IMR-90 (cell line): ENCODE measurements at regions not wholly inside any gene's neighbourhood (a gene's known extent, or its start where the extent isn't known, plus 50 kb on each side); places are given as distances from the start of the nearest gene placed in this dataset.

Experiments
- ATAC-seq: fragments of 200-7000 bp; cut with Tn5 transposase; 2 replicates; pipeline ENCODE4 v1.9.1; 2020; ENCODE audit warnings: low read depth, mild to moderate bottlenecking, moderate library complexity
- BruUV-seq: library from RNA; stranded (reverse); fragments of 400-500 nt; replicated peaks from 2 replicates; lab custom pipeline; 2021; lab: Mats Ljungman, UMichigan
- CTCF ChIA-PET: fragments of 300-600 bp; formaldehyde crosslinking; extraction: SDS; loops from one replicate; lab custom pipeline; 2021; ENCODE audit warnings: antibody characterized with exemption; lab: Yijun Ruan, JAX
- POLR2A ChIA-PET: fragments of 300-600 bp; sonication (Branson Sonifier 250); formaldehyde crosslinking; loops from one replicate; lab custom pipeline; 2022; ENCODE audit warnings: antibody characterized with exemption; ENCODE audit not compliant: unreplicated experiment; lab: Charles Lee
- DNase-seq: peaks from one replicate; pipeline ENCODE4 v3.0.0; 2013
- H2AFZ ChIP-seq: replicated peaks from 2 replicates; pipeline ENCODE3; 2013; ENCODE audit warnings: low read length, mild to moderate bottlenecking; ENCODE audit not compliant: poor library complexity
- H2AK5ac ChIP-seq: 2 replicates; pipeline ENCODE4 v1.6.1; 2013; ENCODE audit warnings: low read depth, low read length, inconsistent platforms
- H2AK9ac ChIP-seq: replicated peaks from 2 replicates; pipeline ENCODE3; 2013; ENCODE audit warnings: mild to moderate bottlenecking, low read depth, low read length, moderate library complexity; ENCODE audit not compliant: poor library complexity
- H2BK120ac ChIP-seq: 2 replicates; pipeline ENCODE4 v1.6.1; 2013; ENCODE audit warnings: low read depth, low read length, inconsistent platforms
- H2BK15ac ChIP-seq: 3 replicates; pipeline ENCODE4 v1.6.1; 2013; ENCODE audit warnings: low read depth, low read length, inconsistent platforms
- H2BK20ac ChIP-seq: 2 replicates; pipeline ENCODE4 v1.6.1; 2013; ENCODE audit warnings: low read depth, mild to moderate bottlenecking, inconsistent platforms, low read length, moderate library complexity
- H2BK5ac ChIP-seq: 2 replicates; pipeline ENCODE4 v1.6.1; 2013; ENCODE audit warnings: mild to moderate bottlenecking, low read depth, low read length, inconsistent platforms; ENCODE audit not compliant: poor library complexity, severe bottlenecking
- H3K14ac ChIP-seq: replicated peaks from 2 replicates; pipeline ENCODE4 v1.6.1; 2013; ENCODE audit warnings: low read depth, low read length, inconsistent platforms
- H3K18ac ChIP-seq: 2 replicates; pipeline ENCODE4 v1.6.1; 2013; ENCODE audit warnings: low read depth, low read length, control low read depth
- H3K23ac ChIP-seq: 2 replicates; pipeline ENCODE4 v1.6.1; 2013; ENCODE audit warnings: low read depth, low read length, inconsistent platforms
- H3K27ac ChIP-seq: 2 replicates; pipeline ENCODE4 v1.5.1; 2013; ENCODE audit warnings: mild to moderate bottlenecking, control low read depth, low read length; ENCODE audit not compliant: insufficient read depth
- H3K27me3 ChIP-seq: 2 replicates; pipeline ENCODE4 v1.6.1; 2013; ENCODE audit warnings: low read length; ENCODE audit not compliant: control insufficient read depth, insufficient read depth
- H3K36me3 ChIP-seq: 2 replicates; pipeline ENCODE4 v1.6.1; 2013; ENCODE audit warnings: low read length, mixed read lengths; ENCODE audit not compliant: control insufficient read depth, insufficient read depth
- H3K4ac ChIP-seq: 2 replicates; pipeline ENCODE4 v1.6.1; 2013; ENCODE audit warnings: low read depth, low read length, inconsistent platforms
- H3K4me1 ChIP-seq: 2 replicates; pipeline ENCODE4 v1.6.1; 2013; ENCODE audit warnings: low read length, mixed read lengths; ENCODE audit not compliant: control insufficient read depth, insufficient read depth
- H3K4me2 ChIP-seq: 2 replicates; pipeline ENCODE4 v1.6.1; 2013; ENCODE audit warnings: low read depth, mild to moderate bottlenecking, control low read depth, low read length, moderate library complexity
- H3K4me3 ChIP-seq: 2 replicates; pipeline ENCODE4 v1.5.1; 2013; ENCODE audit warnings: low read depth, mild to moderate bottlenecking, control low read depth, low read length, moderate library complexity; ENCODE audit not compliant: insufficient read depth
- H3K56ac ChIP-seq: 2 replicates; pipeline ENCODE4 v1.6.1; 2013; ENCODE audit warnings: low read length, inconsistent platforms; ENCODE audit not compliant: insufficient read depth; ENCODE audit errors: extremely low read depth
- H3K79me1 ChIP-seq, 2 experiments: 2 replicates each; pipeline ENCODE4 v1.6.1; 2013; ENCODE audit warnings: low read length in 2 of 2, inconsistent platforms in 1 of 2, low read depth in 1 of 2
- H3K9ac ChIP-seq: 2 replicates; pipeline ENCODE4 v1.6.1; 2013; ENCODE audit warnings: low read depth, low read length, control low read depth
- H3K9me1 ChIP-seq: 2 replicates; pipeline ENCODE4 v1.6.1; 2013; ENCODE audit warnings: low read length, inconsistent platforms; ENCODE audit not compliant: insufficient read depth
- H3K9me3 ChIP-seq: 2 replicates; pipeline ENCODE4 v1.6.1; 2013; ENCODE audit warnings: low read length; ENCODE audit not compliant: control insufficient read depth, insufficient read depth
- H4K20me1 ChIP-seq: 2 replicates; pipeline ENCODE4 v1.6.1; 2013; ENCODE audit warnings: low read length, inconsistent platforms; ENCODE audit not compliant: insufficient read depth
- H4K5ac ChIP-seq: 2 replicates; pipeline ENCODE4 v1.6.1; 2013; ENCODE audit warnings: mild to moderate bottlenecking, low read depth, low read length, control low read depth
- H4K8ac ChIP-seq, 2 experiments: 2 replicates each; pipeline ENCODE4 v1.6.1; 2013; ENCODE audit warnings: low read depth in 2 of 2, low read length in 2 of 2, control low read depth in 1 of 2, inconsistent platforms in 1 of 2
- H4K91ac ChIP-seq: 2 replicates; pipeline ENCODE4 v1.6.1; 2013; ENCODE audit warnings: low read depth, low read length, inconsistent platforms; ENCODE audit not compliant: insufficient read depth
- BHLHE40 ChIP-seq: fragments of 150-350 bp; IDR thresholded peaks from 2 replicates; pipeline ENCODE4 v1.6.1; 2016; ENCODE audit warnings: mild to moderate bottlenecking, low read depth, low read length
- CEBPB ChIP-seq: IDR thresholded peaks from 2 replicates; pipeline ENCODE4 v1.6.1; 2012; ENCODE audit warnings: low read depth, low read length, improper control_type of control experiment
- MAZ ChIP-seq: IDR thresholded peaks from 2 replicates; pipeline ENCODE4 v1.6.1; 2012; ENCODE audit warnings: low read depth, mild to moderate bottlenecking, low read length, improper control_type of control experiment, moderate library complexity, borderline replicate concordance
- MXI1 ChIP-seq: IDR thresholded peaks from 2 replicates; pipeline ENCODE4 v1.6.1; 2012; ENCODE audit warnings: low read depth, mild to moderate bottlenecking, low read length, moderate library complexity, borderline replicate concordance
- NFE2L2 ChIP-seq: fragments of 150-350 bp; IDR thresholded peaks from 2 replicates; pipeline ENCODE4 v1.6.1; 2016; ENCODE audit warnings: low read depth, mild to moderate bottlenecking, low read length
- RAD21 ChIP-seq: IDR thresholded peaks from 2 replicates; pipeline ENCODE4 v1.6.1; 2012; ENCODE audit warnings: low read length, improper control_type of control experiment
- RCOR1 ChIP-seq: IDR thresholded peaks from 2 replicates; pipeline ENCODE4 v1.6.1; 2012; ENCODE audit warnings: mild to moderate bottlenecking, low read length, improper control_type of control experiment; ENCODE audit not compliant: insufficient replicate concordance
- RFX5 ChIP-seq: IDR thresholded peaks from 2 replicates; pipeline ENCODE4 v1.8.0; 2012; ENCODE audit warnings: low read depth, mild to moderate bottlenecking, low read length, moderate library complexity
- WGBS, 2 experiments: methylation state at CpG; one replicate each; pipeline versions ENCODE4 v1.1.5 to v1.1.7; 2013; ENCODE audit warnings: missing lambda C conversion rate in 2 of 2; ENCODE audit not compliant: insufficient read length in 1 of 2; ENCODE audit errors: extremely low coverage in 2 of 2; 5-methylcytosine and 5-hydroxymethylcytosine counted together
- dilution Hi-C: fragments of 300-500 bp; cut with HindIII; formaldehyde crosslinking; loops from one replicate; pipeline ENCODE4 v1.14.3; 2018; ENCODE audit warnings: low sequenced_read_pairs; ENCODE audit not compliant: unreplicated experiment
- in situ Hi-C: fragments of 300-500 bp; cut with MboI; formaldehyde crosslinking; loops from 3 replicates; pipeline ENCODE4 v1.14.3; 2019; ENCODE audit warnings: low sequenced_read_pairs, inconsistent platforms, mixed read lengths
- intact Hi-C: fragments of 100-400 bp; cut with micrococcal nuclease; formaldehyde crosslinking; loops from 2 replicates; pipeline ENCODE4 v1.10.0; 2022
- TF ChIP-seq, protein P1 (sequence below): fragments of 150-350 bp; IDR thresholded peaks from 2 replicates; pipeline ENCODE4 v1.6.1; 2017; ENCODE audit warnings: mild to moderate bottlenecking, antibody characterized with exemption, low read length, low read depth
- TF ChIP-seq, protein P2 (sequence below): fragments of 150-350 bp; IDR thresholded peaks from 2 replicates; pipeline ENCODE4 v1.6.1; 2016; ENCODE audit warnings: low read depth, mild to moderate bottlenecking, low read length, moderate library complexity, borderline replicate concordance

DNA sequence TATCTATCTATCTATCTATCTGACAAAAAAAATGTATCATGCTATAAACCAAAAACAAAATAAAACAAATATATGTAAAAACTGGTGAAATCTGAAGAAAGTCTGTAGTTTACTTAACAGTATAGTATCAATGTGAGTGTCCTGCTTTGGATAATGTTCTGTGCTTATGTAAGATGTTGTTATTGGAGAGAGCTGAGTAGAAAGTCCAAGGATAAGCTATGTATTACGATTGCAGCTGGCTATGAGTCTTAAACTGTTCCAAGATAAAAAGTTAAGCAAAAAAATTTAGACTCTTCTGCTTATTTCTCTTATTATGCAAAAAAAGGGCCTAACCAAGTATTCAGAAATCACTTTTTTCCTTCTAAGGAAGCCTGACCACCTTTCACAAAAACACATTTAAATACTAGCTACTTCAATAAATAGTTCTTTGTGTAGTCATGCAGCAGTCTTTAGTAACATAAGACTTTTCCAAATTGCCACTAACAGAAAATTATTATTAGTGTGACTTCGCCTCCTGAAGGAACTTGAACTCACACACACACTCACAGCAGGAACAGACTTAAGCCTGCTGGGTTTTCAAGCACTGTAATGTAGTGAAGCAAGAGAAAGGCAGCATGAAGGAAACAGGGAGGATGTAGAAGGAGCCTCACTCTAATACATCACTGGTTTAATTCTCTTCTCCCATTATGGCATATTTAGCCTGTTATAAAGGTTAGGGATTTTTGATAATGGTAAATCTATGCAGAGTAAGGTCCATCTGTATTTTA lies 265.8 kb upstream of the GJE1 start:
- Histone ChIP-seq H3K14ac (no peak overlapping the region), H4K91ac (no peak overlapping the region), H4K8ac (no peak overlapping the region), H3K4ac (no peak overlapping the region), H3K23ac (no peak overlapping the region), H3K4me2 (no peak overlapping the region), H3K27me3 (no peaks in the 10 kb centered on the region), H4K20me1 (no peaks in the 10 kb centered on the region), H3K4me1 (no peaks in the 10 kb centered on the region), H3K9ac (no peak overlapping the region), H3K56ac (no peak overlapping the region), H2AK5ac (no peak overlapping the region), H3K18ac (no peak overlapping the region), H3K36me3 (no peaks in the 10 kb centered on the region), H2AK9ac (no peak overlapping the region), H2AFZ (no peak overlapping the region), H3K9me1 (no peaks in the 10 kb centered on the region), H2BK120ac (no peak overlapping the region), H3K4me3 (no peak overlapping the region), H2BK20ac (no peak overlapping the region), H2BK15ac (no peak overlapping the region), H3K79me1 (no peaks in the 10 kb centered on the region), H4K5ac (no peak overlapping the region), H2BK5ac (no peak overlapping the region), H3K27ac (no peak overlapping the region), H3K9me3 (no peaks in the 10 kb centered on the region)
- TF ChIP-seq, protein P1, sequence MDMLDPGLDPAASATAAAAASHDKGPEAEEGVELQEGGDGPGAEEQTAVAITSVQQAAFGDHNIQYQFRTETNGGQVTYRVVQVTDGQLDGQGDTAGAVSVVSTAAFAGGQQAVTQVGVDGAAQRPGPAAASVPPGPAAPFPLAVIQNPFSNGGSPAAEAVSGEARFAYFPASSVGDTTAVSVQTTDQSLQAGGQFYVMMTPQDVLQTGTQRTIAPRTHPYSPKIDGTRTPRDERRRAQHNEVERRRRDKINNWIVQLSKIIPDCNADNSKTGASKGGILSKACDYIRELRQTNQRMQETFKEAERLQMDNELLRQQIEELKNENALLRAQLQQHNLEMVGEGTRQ: no peak
- no peak for TF ChIP-seq NFE2L2
- no peak for TF ChIP-seq RFX5
- no peak for TF ChIP-seq RCOR1
- TF ChIP-seq MXI1: no peak
- TF ChIP-seq BHLHE40: no peak
- no peak for TF ChIP-seq MAZ
- TF ChIP-seq CEBPB: no peak
- TF ChIP-seq RAD21: no peak
- TF ChIP-seq, protein P2, sequence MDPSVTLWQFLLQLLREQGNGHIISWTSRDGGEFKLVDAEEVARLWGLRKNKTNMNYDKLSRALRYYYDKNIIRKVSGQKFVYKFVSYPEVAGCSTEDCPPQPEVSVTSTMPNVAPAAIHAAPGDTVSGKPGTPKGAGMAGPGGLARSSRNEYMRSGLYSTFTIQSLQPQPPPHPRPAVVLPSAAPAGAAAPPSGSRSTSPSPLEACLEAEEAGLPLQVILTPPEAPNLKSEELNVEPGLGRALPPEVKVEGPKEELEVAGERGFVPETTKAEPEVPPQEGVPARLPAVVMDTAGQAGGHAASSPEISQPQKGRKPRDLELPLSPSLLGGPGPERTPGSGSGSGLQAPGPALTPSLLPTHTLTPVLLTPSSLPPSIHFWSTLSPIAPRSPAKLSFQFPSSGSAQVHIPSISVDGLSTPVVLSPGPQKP: no peak
- dilution Hi-C loops: no loop called here
- intact Hi-C loops: no loop called here
- peak; percentile 51; the same call in 1 of the 2 replicates for ATAC-seq
- WGBS, 2 experiments: no CpG with 5 or more reads among the region's 2 CpGs
- ChIA-PET POLR2A (no interaction called here), CTCF (interaction anchor here (0.7 kb wide), 1 partner anchor 9 kb away, joined by 3 read pairs; no protein-coding TSS in a partner anchor)
- in situ Hi-C loops: no loop called here
- BruUV-seq: no TSS peak
- DNase-seq: peak; percentile 15
